ENCODE measurements at regions not wholly inside any gene's neighbourhood (a gene's known extent, or its start where the extent isn't known, plus 50 kb on each side); places are given as distances from the start of the nearest gene placed in this dataset.

DNA sequence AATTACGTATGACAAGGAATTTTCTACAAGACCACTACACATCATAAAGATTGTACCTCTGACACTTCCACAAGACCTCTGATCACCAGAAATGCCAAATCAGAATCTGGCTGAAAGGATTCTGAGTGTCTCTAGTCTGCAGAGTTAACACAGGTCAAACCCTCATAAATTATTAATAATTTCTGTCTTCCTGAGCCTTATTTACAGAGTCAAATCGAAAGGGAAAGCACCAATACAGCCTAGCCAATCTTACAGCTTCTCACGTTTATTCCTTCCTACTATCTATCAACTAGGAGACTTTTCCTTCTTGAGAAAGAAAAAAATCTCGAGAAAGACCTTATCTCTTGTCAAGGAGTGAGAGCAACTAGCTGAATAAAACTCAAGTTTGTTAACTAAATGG, 2151.6 kb downstream of the MRPL39 start:
- DNase-seq (ENCODE audit: low read depth) = no peak

DNA sequence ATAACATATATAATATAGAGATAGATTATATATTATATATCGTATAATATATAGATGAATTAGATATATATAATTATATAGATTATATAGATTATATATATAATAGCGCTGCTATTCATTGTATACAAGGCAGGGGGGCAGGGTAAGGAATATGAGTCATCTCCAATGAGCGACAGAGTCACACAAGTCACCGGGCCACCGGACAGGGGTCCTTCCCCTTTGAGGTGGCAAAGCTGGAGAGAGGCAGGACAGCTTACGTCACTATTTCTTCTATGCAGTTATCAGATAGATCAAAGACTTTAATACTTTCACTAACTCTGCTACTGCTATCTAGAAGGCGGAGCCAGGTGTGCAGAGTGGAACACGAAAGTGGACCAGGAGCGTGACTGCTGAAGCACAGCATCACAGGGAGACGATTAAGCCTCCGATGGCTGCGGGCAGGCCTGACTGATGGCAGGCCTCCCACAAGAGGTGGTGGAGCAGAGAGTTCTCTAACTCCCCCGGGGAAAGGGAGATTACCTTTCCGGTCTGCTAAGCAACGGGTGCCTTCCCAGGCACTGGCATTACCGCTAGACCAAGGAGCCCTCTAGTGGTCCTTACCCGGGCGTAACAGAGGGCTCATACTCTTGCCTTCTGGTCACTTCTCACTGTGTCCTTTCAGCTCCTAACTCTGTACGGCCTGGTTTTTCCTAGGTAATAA, 2154.7 kb downstream of the MRPL39 start:
- no peak for DNase-seq (ENCODE audit: low read depth)

DNA sequence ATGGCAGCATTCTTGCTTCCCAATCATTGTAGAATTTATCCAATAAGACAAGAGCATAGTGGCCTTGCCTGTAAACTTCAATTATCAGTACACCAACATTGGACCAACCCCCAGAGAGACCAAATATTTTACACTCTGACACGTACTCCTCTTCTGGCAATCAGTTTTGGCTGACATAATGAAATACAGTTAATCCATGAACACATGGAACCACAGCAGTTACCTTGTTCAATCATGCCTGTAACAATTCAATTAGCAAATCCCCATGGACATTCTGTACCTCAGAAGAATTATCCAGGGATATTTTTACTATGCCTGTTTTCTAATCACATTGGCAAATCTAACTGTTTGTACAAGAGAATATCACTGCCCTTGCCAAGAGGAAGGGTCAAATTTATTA, 2162.0 kb downstream of the MRPL39 start:
- no peak for DNase-seq (ENCODE audit: low read depth)

DNA sequence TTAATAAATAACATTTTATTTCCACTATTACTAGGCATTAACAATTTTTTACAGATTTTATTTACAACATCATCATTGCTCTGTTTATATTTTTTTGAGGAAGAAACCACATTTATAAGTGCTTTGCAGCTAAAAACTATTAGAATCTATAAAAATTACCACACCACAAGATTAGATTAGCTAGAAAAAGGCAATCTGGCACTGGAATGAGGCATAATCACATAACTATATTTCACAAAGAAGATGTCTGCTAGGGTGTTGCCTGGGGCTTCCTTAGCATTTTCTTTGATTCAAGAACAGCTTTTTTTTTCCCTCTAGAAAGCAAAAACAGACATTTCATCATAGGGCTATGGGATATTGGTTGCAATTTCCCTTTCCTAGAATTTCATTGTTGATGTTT, 2169.2 kb downstream of the MRPL39 start:
- DNase-seq (ENCODE audit: low read depth) = no peak

DNA sequence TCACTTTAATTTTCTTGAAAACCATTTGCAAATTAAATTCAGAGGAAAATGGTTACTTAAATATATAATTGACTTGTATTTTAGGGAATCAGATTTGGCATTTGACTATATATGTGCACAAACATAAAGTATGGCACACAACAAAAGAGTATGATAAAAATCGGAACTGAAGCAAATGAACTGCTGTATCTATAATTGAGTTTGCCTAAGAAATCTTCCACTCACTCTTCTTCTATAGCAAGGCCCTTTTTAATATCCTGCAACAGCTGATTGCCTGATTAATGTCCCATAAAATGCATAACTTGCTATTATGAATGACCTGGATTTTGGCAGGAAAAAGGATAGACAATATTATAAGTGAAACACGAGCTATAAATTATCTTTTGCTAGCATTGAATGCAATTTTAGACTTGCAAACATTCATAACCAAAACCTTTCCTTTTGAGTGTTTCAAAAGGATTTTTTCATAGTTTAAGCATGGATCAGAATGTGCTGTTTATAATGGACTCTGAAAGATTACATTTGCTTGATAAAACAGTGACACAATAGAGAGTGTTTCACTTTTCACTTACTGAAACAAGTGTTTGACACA, 2204.3 kb downstream of the MRPL39 start:
- DNase-seq (ENCODE audit: low read depth) = no peak

DNA sequence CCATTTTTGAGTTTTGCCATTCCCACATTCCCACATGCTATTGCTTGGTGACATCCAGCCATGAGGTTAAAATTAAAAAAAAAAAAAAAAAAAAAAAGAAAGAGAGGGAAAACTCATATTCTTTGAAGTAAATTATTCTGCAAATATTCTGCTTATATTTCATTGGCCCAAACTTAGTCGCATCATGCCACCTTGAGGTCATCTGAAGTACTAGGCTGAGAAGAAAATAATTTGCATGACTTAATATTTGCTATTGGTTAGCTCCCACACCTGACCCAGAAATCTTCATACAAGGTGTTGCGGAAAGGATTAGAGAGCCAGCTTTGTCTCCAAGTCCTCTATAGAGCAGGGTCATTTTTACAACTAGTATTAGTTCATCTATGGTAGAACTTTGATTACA, 2206.0 kb downstream of the MRPL39 start:
- DNase-seq (ENCODE audit: low read depth) = no peak

GRCh38 chr21:23398726-23399125, 2208.6 kb downstream of the MRPL39 start:
- DNase-seq (ENCODE audit: low read depth) = no peak

- DNase-seq (ENCODE audit: low read depth) = no peak
Measured at GRCh38 chr21:23394458-23394857, 2212.8 kb downstream of the MRPL39 start.

GRCh38 chr21:23384679-23385078, 2222.6 kb downstream of the MRPL39 start:
- DNase-seq (ENCODE audit: low read depth) = no peak

DNA sequence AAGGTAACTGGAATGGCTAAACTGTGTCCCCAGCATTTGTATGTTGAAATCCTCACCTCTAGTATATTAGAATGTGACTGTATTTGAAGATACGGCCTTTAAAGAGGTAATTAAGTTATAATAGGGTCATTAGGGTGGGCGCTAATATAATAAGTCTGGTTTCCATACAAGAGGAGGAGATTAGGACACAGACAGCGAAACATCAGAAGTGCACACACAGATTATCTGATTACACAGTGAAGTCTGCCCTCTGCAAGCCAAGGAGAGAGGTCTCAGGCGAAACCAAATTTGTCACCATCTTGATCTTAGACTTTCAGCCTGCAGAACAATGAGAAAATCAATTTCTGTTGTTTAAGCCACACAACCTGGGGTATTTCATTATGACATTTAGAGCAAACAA, 2233.1 kb downstream of the MRPL39 start:
- DNase-seq (ENCODE audit: low read depth) = no peak

- DNase-seq (ENCODE audit: low read depth) = no peak
Measured at GRCh38 chr21:23356905-23357304, 2250.4 kb downstream of the MRPL39 start.

DNA sequence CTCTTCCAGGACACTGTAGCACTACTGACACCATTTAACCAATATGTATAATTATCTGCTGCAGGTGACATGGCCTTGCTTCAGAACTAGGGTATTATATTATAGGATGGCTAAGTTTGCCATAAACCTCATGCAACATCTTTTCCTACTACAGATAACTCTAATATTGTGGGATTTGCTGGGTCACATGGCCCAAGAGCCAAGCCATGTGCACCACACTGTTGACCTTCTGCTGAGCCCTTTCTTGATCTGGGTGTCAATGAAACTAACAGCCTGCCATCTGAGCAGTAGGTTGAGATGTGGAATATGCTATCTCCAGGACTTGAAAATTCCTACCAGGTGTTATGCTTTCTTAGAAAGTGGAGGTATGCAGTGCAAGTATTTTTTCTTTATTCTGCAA, 2291.1 kb downstream of the MRPL39 start:
- no peak for DNase-seq (ENCODE audit: low read depth)

GRCh38 chr21:23308741-23309140, 2298.5 kb downstream of the MRPL39 start:
- DNase-seq (ENCODE audit: low read depth) = no peak

DNA sequence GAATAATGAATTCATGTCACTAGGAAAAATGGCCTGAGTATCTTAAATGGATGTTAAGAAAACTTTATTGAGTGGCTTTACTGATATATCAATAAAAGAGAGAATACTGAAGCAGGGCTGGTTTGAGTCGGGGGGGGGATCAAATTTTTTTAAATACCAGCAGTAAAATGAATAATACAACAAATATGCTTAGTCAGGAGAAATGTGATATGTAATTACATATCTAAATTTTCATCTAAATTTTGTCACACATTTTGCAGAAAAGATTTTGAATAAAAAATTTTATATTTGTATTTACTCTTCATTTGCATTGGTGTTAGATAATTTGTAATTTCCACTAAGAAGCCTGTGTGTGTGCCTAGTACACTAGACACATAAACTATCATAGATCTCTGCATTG, 2300.2 kb downstream of the MRPL39 start:
- no peak for DNase-seq (ENCODE audit: low read depth)

DNA sequence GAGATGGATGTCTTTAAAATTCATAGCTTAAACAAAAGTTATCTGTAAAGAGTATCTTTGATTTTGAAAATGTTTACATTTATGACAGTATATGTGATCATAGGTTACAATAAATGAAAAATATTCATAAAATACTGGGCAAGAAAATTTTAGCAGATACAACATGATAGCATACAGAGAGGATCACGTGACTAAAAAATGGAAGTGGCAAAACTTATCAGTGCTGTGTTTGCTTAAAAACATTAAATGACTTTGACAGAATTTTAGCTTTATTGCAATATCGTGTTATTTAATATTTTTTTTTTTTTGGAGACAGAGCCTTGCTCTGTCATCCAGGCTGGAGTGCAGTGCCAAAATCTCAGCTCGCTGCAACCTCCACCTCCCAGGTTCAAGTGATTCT, 2294.1 kb downstream of the NCAM2 start:
- no peak for DNase-seq (ENCODE audit: low read depth)

GRCh38 chr21:23281917-23282316, 2283.7 kb downstream of the NCAM2 start:
- no peak for DNase-seq (ENCODE audit: low read depth)

GRCh38 chr21:23249760-23250159, 2251.6 kb downstream of the NCAM2 start:
- no peak for DNase-seq (ENCODE audit: low read depth)

- DNase-seq (ENCODE audit: low read depth) = no peak
Measured at GRCh38 chr21:23247334-23247733, 2249.1 kb downstream of the NCAM2 start.

DNA sequence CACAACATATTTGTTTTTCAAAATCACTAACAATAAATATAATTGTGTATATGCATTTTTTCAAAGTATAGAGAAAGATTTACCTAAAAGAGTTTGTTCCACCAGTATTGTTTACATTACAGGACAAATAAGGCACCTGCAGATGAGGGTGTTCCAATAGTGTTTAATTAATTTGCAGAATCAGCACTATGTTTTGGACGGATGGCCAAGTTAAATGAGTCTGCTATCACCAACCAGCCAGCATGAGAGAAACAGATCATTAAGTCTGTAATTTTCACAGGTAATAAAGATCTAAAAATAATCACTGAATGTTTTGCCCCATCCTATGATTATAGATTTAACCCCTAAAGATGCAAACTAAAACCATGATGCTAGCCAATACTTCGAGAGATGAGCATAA, 2247.0 kb downstream of the NCAM2 start:
- no peak for DNase-seq (ENCODE audit: low read depth)

- no peak for DNase-seq (ENCODE audit: low read depth)
Measured at GRCh38 chr21:23223882-23224281, 2225.7 kb downstream of the NCAM2 start.

GRCh38 chr21:23218667-23219066, 2220.5 kb downstream of the NCAM2 start:
- no peak for DNase-seq (ENCODE audit: low read depth)

GRCh38 chr21:23217597-23217996, 2219.4 kb downstream of the NCAM2 start:
- DNase-seq (ENCODE audit: low read depth) = no peak

- no peak for DNase-seq (ENCODE audit: low read depth)
Measured at GRCh38 chr21:23215261-23215660, 2217.1 kb downstream of the NCAM2 start.
